RKO (cell line): ENCODE measurements at regions not wholly inside any gene's neighbourhood (a gene's known extent, or its start where the extent isn't known, plus 50 kb on each side); places are given as distances from the start of the nearest gene placed in this dataset.

ENCODE experiments used
- DNase-seq: peaks from one replicate; pipeline ENCODE4 v3.0.0-alpha.2; 2016; ENCODE audit warnings: low spot score

GRCh38 chrX:43018031-43018430, 240.1 kb upstream of the PPP1R2C start:
- no peak for DNase-seq

GRCh38 chrX:43019021-43019420, 241.1 kb upstream of the PPP1R2C start:
- no peak for DNase-seq

- no peak for DNase-seq
Observed at GRCh38 chrX:43025806-43026315, 247.9 kb upstream of the PPP1R2C start.

GRCh38 chrX:43064096-43064495, 286.1 kb upstream of the PPP1R2C start:
- peak; percentile 16 for DNase-seq

GRCh38 chrX:43065978-43066377, 288.0 kb upstream of the PPP1R2C start:
- no peak for DNase-seq

- DNase-seq, result no peak
Observed at GRCh38 chrX:43068639-43069038, 290.7 kb upstream of the PPP1R2C start.

- DNase-seq, result no peak
Observed at GRCh38 chrX:43083016-43083415, 305.1 kb upstream of the PPP1R2C start.

- no peak for DNase-seq
Observed at GRCh38 chrX:43087830-43088229, 309.9 kb upstream of the PPP1R2C start.

- no peak for DNase-seq
Observed at GRCh38 chrX:43096830-43097229, 318.9 kb upstream of the PPP1R2C start.

GRCh38 chrX:43106009-43106408, 328.0 kb upstream of the PPP1R2C start:
- no peak for DNase-seq

GRCh38 chrX:43108828-43109227, 330.9 kb upstream of the PPP1R2C start:
- DNase-seq, result no peak

GRCh38 chrX:43121637-43122036, 343.7 kb upstream of the PPP1R2C start:
- DNase-seq, result no peak

GRCh38 chrX:43139645-43140044, 361.7 kb upstream of the PPP1R2C start:
- no peak for DNase-seq

- DNase-seq, result no peak
Observed at GRCh38 chrX:43140582-43140981, 362.6 kb upstream of the PPP1R2C start.

- no peak for DNase-seq
Observed at GRCh38 chrX:43141885-43142284, 363.9 kb upstream of the PPP1R2C start.

- DNase-seq, result no peak
Observed at GRCh38 chrX:43148305-43148704, 370.3 kb upstream of the PPP1R2C start.

GRCh38 chrX:43165343-43165920, 387.5 kb upstream of the PPP1R2C start:
- DNase-seq, result no peak

GRCh38 chrX:43166874-43167273, 388.9 kb upstream of the PPP1R2C start:
- no peak for DNase-seq

GRCh38 chrX:43175434-43175833, 397.5 kb upstream of the PPP1R2C start:
- DNase-seq, result no peak

- no peak for DNase-seq
Observed at GRCh38 chrX:43176686-43177085, 398.7 kb upstream of the PPP1R2C start.

- DNase-seq, result no peak
Observed at GRCh38 chrX:43188296-43188695, 410.3 kb upstream of the PPP1R2C start.

- DNase-seq, result no peak
Observed at GRCh38 chrX:43211570-43211969, 433.6 kb upstream of the PPP1R2C start.

- DNase-seq, result no peak
Observed at GRCh38 chrX:43218198-43218597, 437.9 kb upstream of the MAOA start.

- DNase-seq, result no peak
Observed at GRCh38 chrX:43224496-43224895, 431.6 kb upstream of the MAOA start.
